Uterus (tissue), 3 donors: ENCODE measurements at regions not wholly inside any gene's neighbourhood (a gene's known extent, or its start where the extent isn't known, plus 50 kb on each side); places are given as distances from the start of the nearest gene placed in this dataset.

Experiments used
- DNase-seq, 2 donors: peaks; one replicate each; pipeline ENCODE4 v3.0.0-alpha.2; 2019 to 2020
- H3K27ac ChIP-seq, 2 donors: fragments of 200-600 bp; sonication (generic); 1 replicate in 1 of 2; 2 replicates in 1 of 2; pipeline ENCODE4 v1.5.1; 2016 to 2018
- H3K27me3 ChIP-seq, 2 donors: fragments of 200-600 bp; sonication (generic); one replicate each; pipeline ENCODE4 v1.5.1; 2018 to 2019; ENCODE audit warnings: control low read depth in 1 of 2
- H3K36me3 ChIP-seq, 2 donors: fragments of 200-600 bp; sonication (generic); one replicate each; pipeline ENCODE4 v1.5.1; 2019; ENCODE audit warnings: control low read depth in 1 of 2
- H3K4me1 ChIP-seq, 2 donors: fragments of 200-600 bp; sonication (generic); one replicate each; pipeline ENCODE4 v1.5.1; 2018 to 2019; ENCODE audit warnings: control low read depth in 1 of 2
- H3K4me3 ChIP-seq, 2 donors: fragments of 200-600 bp; sonication (generic); 1 replicate in 1 of 2; 2 replicates in 1 of 2; pipeline ENCODE4 v1.5.1; 2018 to 2019; ENCODE audit warnings: mild to moderate bottlenecking in 1 of 2
- H3K9me3 ChIP-seq, 2 donors: fragments of 200-600 bp; sonication (generic); one replicate each; pipeline ENCODE4 v1.5.1; 2019; ENCODE audit warnings: control low read depth in 1 of 2
- CTCF ChIP-seq, 4 experiments: fragments of 200-600 bp in 2 of 4; fragments of 450-650 bp in 2 of 4; sonication (generic) in 2 of 4; IDR thresholded peaks; one replicate each; pipeline ENCODE4 v1.5.1; 2016 to 2019; ENCODE audit warnings: antibody characterized with exemption in 4 of 4, mild to moderate bottlenecking in 2 of 4, moderate library complexity in 1 of 4
- POLR2A ChIP-seq, 2 donors: fragments of 450-650 bp; IDR thresholded peaks; one replicate each; pipeline ENCODE4 v1.6.1; 2016; ENCODE audit warnings: antibody characterized with exemption in 2 of 2, mild to moderate bottlenecking in 1 of 2, moderate library complexity in 1 of 2
- intact Hi-C: fragments of 100-400 bp; cut with DNase I; formaldehyde crosslinking; loops from one replicate; pipeline ENCODE4 v1.15.1; 2023; ENCODE audit warnings: low total_unique reads
- donor health status: DM: yes; HTN: yes; CAD: no.

GRCh38 chr3:78116874-78117273, 1077.0 kb downstream of the ROBO2 start:
- H3K9me3 ChIP-seq = no peaks in the 10 kb centered on the region
- no peaks in the 10 kb centered on the region for H3K36me3 ChIP-seq
- intact Hi-C loops = no loop called here
- no peak overlapping the region for H3K27ac ChIP-seq
- H3K27me3 ChIP-seq = no peaks in the 10 kb centered on the region
- H3K4me1 ChIP-seq = no peaks in the 10 kb centered on the region
- H3K4me3 ChIP-seq = no peak overlapping the region
- TF ChIP-seq CTCF (IDR thresholded peaks at IDR 0.05) = no peak
- TF ChIP-seq POLR2A (IDR thresholded peaks at IDR 0.05) = no peak
- no peak for DNase-seq

- intact Hi-C loops = no loop called here
- no peak overlapping the region for H3K4me3 ChIP-seq
- H3K9me3 ChIP-seq = no peaks in the 10 kb centered on the region
- no peak overlapping the region for H3K27ac ChIP-seq
- H3K4me1 ChIP-seq = no peaks in the 10 kb centered on the region
- no peak for DNase-seq
- H3K36me3 ChIP-seq = no peaks in the 10 kb centered on the region
- no peaks in the 10 kb centered on the region for H3K27me3 ChIP-seq
- TF ChIP-seq CTCF (IDR thresholded peaks at IDR 0.05) (no peak), POLR2A (IDR thresholded peaks at IDR 0.05) (no peak)
Observed at GRCh38 chr3:78123058-78123457, 1083.2 kb downstream of the ROBO2 start.

- Histone ChIP-seq H3K27ac (no peak overlapping the region), H3K4me3 (no peak overlapping the region), H3K9me3 (no peaks in the 10 kb centered on the region), H3K36me3 (no peaks in the 10 kb centered on the region), H3K27me3 (no peaks in the 10 kb centered on the region), H3K4me1 (no peaks in the 10 kb centered on the region)
- DNase-seq = no peak
- TF ChIP-seq CTCF (IDR thresholded peaks at IDR 0.05) = no peak
- no peak for TF ChIP-seq POLR2A (IDR thresholded peaks at IDR 0.05)
- intact Hi-C loops = no loop called here
Observed at GRCh38 chr3:78129707-78130106, 1089.8 kb downstream of the ROBO2 start.

- no peak for DNase-seq
- Histone ChIP-seq H3K9me3 (no peaks in the 10 kb centered on the region), H3K27me3 (no peaks in the 10 kb centered on the region), H3K36me3 (no peaks in the 10 kb centered on the region), H3K4me1 (no peaks in the 10 kb centered on the region), H3K4me3 (no peak overlapping the region), H3K27ac (no peak overlapping the region)
- intact Hi-C loops = no loop called here
- TF ChIP-seq CTCF (IDR thresholded peaks at IDR 0.05) (no peak), POLR2A (IDR thresholded peaks at IDR 0.05) (no peak)
Observed at GRCh38 chr3:78130741-78131290, 1090.9 kb downstream of the ROBO2 start.

- Histone ChIP-seq H3K36me3 (no peaks in the 10 kb centered on the region), H3K27ac (no peak overlapping the region), H3K4me1 (no peaks in the 10 kb centered on the region), H3K9me3 (no peaks in the 10 kb centered on the region), H3K27me3 (no peaks in the 10 kb centered on the region), H3K4me3 (no peak overlapping the region)
- intact Hi-C loops = no loop called here
- no peak for TF ChIP-seq POLR2A (IDR thresholded peaks at IDR 0.05)
- TF ChIP-seq CTCF (IDR thresholded peaks at IDR 0.05) = no peak
- DNase-seq = no peak
Observed at GRCh38 chr3:78134496-78134895, 1094.6 kb downstream of the ROBO2 start.
